ENCODE measurements at regions not wholly inside any gene's neighbourhood (a gene's known extent, or its start where the extent isn't known, plus 50 kb on each side); places are given as distances from the start of the nearest gene placed in this dataset.

DNA sequence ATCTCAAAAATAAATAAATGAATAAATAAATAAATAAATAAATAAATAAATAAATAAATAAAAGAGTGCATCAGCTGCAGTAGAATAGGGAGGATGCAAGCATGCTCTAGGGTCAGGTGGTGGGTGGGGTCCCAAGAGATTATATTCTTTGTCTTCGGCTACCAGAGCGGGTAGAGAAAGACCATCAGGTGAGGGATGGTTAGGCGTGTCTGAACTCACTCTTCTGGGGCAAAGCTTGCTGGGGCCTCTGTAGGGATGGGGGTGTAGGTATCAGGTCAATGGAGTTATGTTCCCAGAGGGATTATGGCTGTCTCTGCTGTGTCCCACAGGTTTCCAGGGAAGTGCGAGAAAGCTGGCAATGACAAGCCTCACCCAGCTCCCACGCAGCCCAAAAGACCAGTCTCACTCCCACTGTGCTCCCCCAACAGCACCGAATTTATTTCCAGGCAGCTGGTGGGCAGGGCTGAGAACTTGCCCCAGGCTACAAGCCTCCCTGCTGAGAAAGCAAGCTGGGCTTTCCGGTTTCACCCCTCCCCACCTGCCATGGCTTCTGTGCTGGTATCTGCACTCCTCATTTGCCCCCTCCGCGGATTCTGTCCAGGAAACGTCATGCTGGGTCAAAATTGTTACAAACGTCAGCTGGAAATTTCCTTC lies 180.8 kb downstream of the LURAP1L start:
- DNase-seq: no peak
- no peak overlapping the region for H3K4me3 Mint-ChIP-seq
- TF ChIP-seq, protein P1, sequence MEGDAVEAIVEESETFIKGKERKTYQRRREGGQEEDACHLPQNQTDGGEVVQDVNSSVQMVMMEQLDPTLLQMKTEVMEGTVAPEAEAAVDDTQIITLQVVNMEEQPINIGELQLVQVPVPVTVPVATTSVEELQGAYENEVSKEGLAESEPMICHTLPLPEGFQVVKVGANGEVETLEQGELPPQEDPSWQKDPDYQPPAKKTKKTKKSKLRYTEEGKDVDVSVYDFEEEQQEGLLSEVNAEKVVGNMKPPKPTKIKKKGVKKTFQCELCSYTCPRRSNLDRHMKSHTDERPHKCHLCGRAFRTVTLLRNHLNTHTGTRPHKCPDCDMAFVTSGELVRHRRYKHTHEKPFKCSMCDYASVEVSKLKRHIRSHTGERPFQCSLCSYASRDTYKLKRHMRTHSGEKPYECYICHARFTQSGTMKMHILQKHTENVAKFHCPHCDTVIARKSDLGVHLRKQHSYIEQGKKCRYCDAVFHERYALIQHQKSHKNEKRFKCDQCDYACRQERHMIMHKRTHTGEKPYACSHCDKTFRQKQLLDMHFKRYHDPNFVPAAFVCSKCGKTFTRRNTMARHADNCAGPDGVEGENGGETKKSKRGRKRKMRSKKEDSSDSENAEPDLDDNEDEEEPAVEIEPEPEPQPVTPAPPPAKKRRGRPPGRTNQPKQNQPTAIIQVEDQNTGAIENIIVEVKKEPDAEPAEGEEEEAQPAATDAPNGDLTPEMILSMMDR (IDR thresholded peaks at IDR 0.05): no peak
- H3K27me3 Mint-ChIP-seq (ENCODE audit: insufficient read depth): no peaks in the 10 kb centered on the region; the same call in none of the 2 replicates
- no peak overlapping the region for H3K27ac Mint-ChIP-seq
- H3K36me3 Mint-ChIP-seq (ENCODE audit: low read depth): no peaks in the 10 kb centered on the region
- H3K9me3 Mint-ChIP-seq: no peaks in the 10 kb centered on the region
- H3K4me1 Mint-ChIP-seq (ENCODE audit: low read depth): no peaks in the 10 kb centered on the region

GRCh38 chr9:12956261-12956660 lies 181.4 kb downstream of the LURAP1L start:
- Mint-ChIP-seq H3K36me3 (ENCODE audit: low read depth) (no peaks in the 10 kb centered on the region), H3K4me3 (no peak overlapping the region), H3K9me3 (no peaks in the 10 kb centered on the region), H3K4me1 (ENCODE audit: low read depth) (no peaks in the 10 kb centered on the region), H3K27me3 (ENCODE audit: insufficient read depth) (no peaks in the 10 kb centered on the region; the same call in none of the 2 replicates), H3K27ac (no peak overlapping the region)
- TF ChIP-seq, protein P1 (IDR thresholded peaks at IDR 0.05): no peak
- no peak for DNase-seq

DNA sequence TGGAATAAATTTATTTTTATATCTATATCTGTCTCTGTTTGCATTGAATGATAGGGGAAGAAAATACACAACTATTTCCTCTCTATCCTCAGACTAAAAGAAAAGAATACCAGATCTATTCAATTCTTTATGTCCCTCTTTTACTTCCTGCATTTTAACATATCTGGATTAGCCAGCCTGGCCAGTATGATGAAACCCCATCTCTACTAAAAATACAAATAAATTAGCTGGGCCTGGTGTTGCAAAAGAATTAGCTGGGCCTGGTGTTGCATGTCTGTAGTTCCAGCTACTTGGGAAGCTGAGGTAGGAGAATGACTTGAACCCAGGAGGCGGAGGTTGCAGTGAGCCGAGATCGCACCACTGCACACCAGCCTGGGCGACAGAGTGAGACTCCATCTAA lies 182.0 kb downstream of the LURAP1L start:
- H3K27ac Mint-ChIP-seq: no peak overlapping the region
- DNase-seq: no peak
- no peaks in the 10 kb centered on the region for H3K4me1 Mint-ChIP-seq (ENCODE audit: low read depth)
- no peaks in the 10 kb centered on the region; the same call in none of the 2 replicates for H3K27me3 Mint-ChIP-seq (ENCODE audit: insufficient read depth)
- TF ChIP-seq, protein P1 (IDR thresholded peaks at IDR 0.05): no peak
- H3K4me3 Mint-ChIP-seq: no peak overlapping the region
- no peaks in the 10 kb centered on the region for H3K36me3 Mint-ChIP-seq (ENCODE audit: low read depth)
- H3K9me3 Mint-ChIP-seq: no peaks in the 10 kb centered on the region

DNA sequence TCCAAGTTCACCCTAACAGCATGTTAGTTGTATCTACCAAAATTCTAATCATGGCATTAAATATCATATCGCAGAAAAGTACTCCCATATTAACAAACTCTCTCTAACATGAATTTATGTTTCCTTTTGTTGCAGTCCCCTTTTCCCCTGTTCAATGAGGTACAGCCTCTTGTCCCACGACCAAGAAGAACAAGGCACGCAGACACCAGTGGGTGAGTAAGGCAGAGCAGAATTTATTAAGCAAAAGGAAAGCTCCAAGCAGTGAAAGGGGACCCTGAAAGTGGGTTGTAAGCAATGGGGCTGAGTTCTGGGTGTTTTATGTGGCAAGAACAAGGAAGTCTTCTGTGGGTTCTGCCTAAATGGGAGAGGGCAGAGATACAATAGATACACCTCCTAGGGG lies 183.5 kb downstream of the LURAP1L start:
- Mint-ChIP-seq H3K9me3 (no peaks in the 10 kb centered on the region), H3K27me3 (ENCODE audit: insufficient read depth) (no peaks in the 10 kb centered on the region), H3K27ac (no peak overlapping the region), H3K36me3 (ENCODE audit: low read depth) (no peaks in the 10 kb centered on the region), H3K4me3 (no peak overlapping the region), H3K4me1 (ENCODE audit: low read depth) (no peaks in the 10 kb centered on the region)
- no peak for DNase-seq
- TF ChIP-seq, protein P1 (IDR thresholded peaks at IDR 0.05): no peak

DNA sequence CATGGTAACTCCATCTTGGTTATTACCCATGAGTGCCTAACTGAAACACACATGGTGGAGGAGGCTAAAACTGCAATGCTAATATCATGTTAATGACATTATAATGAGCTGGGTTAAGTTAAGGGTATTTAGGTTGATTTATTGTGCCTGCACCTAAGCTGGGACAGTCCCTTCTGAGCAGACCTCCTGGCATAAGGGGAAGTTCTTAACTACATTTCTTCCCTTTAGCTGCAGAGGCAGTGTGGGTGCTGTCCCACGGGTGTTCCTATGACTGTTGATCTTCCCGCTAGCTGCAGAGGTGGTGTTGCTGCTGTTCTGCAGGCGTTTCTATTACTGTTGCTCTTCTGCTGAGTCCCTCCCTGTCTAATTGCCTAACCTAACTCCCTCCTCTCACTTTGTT lies 183.9 kb downstream of the LURAP1L start:
- no peak for DNase-seq
- Mint-ChIP-seq H3K4me1 (ENCODE audit: low read depth) (no peaks in the 10 kb centered on the region), H3K4me3 (no peak overlapping the region), H3K27ac (no peak overlapping the region), H3K27me3 (ENCODE audit: insufficient read depth) (no peaks in the 10 kb centered on the region), H3K9me3 (no peaks in the 10 kb centered on the region), H3K36me3 (ENCODE audit: low read depth) (no peaks in the 10 kb centered on the region)
- TF ChIP-seq, protein P1 (IDR thresholded peaks at IDR 0.05): no peak

All from HFFc6 (cell line).